Panc1 (cell line): ENCODE measurements at regions not wholly inside any gene's neighbourhood (a gene's known extent, or its start where the extent isn't known, plus 50 kb on each side); places are given as distances from the start of the nearest gene placed in this dataset.

ENCODE experiments used
- ATAC-seq: fragments of 200-7000 bp; cut with Tn5 transposase; 2 replicates; pipeline ENCODE4 v1.9.1; 2020; ENCODE audit warnings: mild to moderate bottlenecking, moderate library complexity
- BruUV-seq: library from RNA; stranded (reverse); fragments of 400-500 nt; replicated peaks from 2 replicates; lab custom pipeline; 2021; lab: Mats Ljungman, UMichigan
- CTCF ChIA-PET: fragments of 300-600 bp; sonication (Branson Sonifier 250); formaldehyde crosslinking; loops from one replicate; lab custom pipeline; 2022; ENCODE audit warnings: antibody characterized with exemption; lab: Charles Lee
- POLR2A ChIA-PET: fragments of 300-600 bp; sonication (Branson Sonifier 250); formaldehyde crosslinking; loops from one replicate; lab custom pipeline; 2022; ENCODE audit warnings: antibody characterized with exemption; lab: Charles Lee
- DNase-seq: peaks from one replicate; pipeline ENCODE4 v3.0.0-alpha.2; 2010; ENCODE audit warnings: low read depth, low spot score
- H3K27ac ChIP-seq: 2 replicates; pipeline ENCODE4 v1.5.1; 2011; ENCODE audit warnings: mild to moderate bottlenecking, low read length, inconsistent platforms
- H3K27me3 ChIP-seq: fragments of 200-500 bp; sonication (Bioruptor generic); 2 replicates; pipeline ENCODE4 v1.6.0; 2014; ENCODE audit warnings: low read length, inconsistent platforms; ENCODE audit not compliant: control insufficient read depth, insufficient read depth
- H3K36me3 ChIP-seq: fragments of 200-500 bp; sonication (Bioruptor generic); 2 replicates; pipeline ENCODE4 v1.5.1; 2014; ENCODE audit warnings: inconsistent platforms, mild to moderate bottlenecking, low read length, moderate library complexity; ENCODE audit not compliant: control insufficient read depth, insufficient read depth
- H3K4me1 ChIP-seq: 2 replicates; pipeline ENCODE4 v1.5.1; 2011; ENCODE audit warnings: inconsistent platforms, mild to moderate bottlenecking, low read length, moderate library complexity; ENCODE audit not compliant: control insufficient read depth, insufficient read depth
- H3K4me3 ChIP-seq, 2 experiments: 2 replicates each; pipeline ENCODE4 v1.5.1; 2011 to 2012; ENCODE audit warnings: low read depth in 2 of 2, low read length in 2 of 2, mild to moderate bottlenecking in 2 of 2, inconsistent platforms in 1 of 2, moderate library complexity in 1 of 2
- H3K9me3 ChIP-seq: fragments of 200-500 bp; sonication (Bioruptor generic); 2 replicates; pipeline ENCODE4 v1.5.1; 2014; ENCODE audit warnings: low read depth, mild to moderate bottlenecking, inconsistent platforms, low read length, moderate library complexity; ENCODE audit not compliant: control insufficient read depth, insufficient read depth
- POLR2AphosphoS5 ChIP-seq: IDR thresholded peaks from 2 replicates; pipeline ENCODE4 v1.6.1; 2012; ENCODE audit warnings: mild to moderate bottlenecking, low read depth, low read length, moderate library complexity
- SIN3A ChIP-seq: IDR thresholded peaks from 2 replicates; pipeline ENCODE4 v1.6.1; 2012; ENCODE audit warnings: low read depth, mild to moderate bottlenecking, low read length, moderate library complexity, borderline replicate concordance; ENCODE audit not compliant: insufficient read depth
- TCF7L2 ChIP-seq: IDR thresholded peaks from 2 replicates; pipeline ENCODE4 v1.6.1; 2011; ENCODE audit warnings: mild to moderate bottlenecking, low read depth, low read length, inconsistent platforms
- in situ Hi-C: cut with HindIII; loops from 2 replicates; pipeline ENCODE4 v1.10.0; 2016; ENCODE audit warnings: low sequenced_read_pairs, low pct_unique_long_range_greater_than_20kb
- intact Hi-C: fragments of 100-400 bp; cut with micrococcal nuclease; formaldehyde crosslinking; loops from one replicate; pipeline ENCODE4 v1.10.0; 2022; ENCODE audit not compliant: unreplicated experiment
- TF ChIP-seq, protein P1 (sequence below): fragments of 450-650 bp; IDR thresholded peaks from 2 replicates; pipeline ENCODE4 v1.5.1; 2017; ENCODE audit warnings: mild to moderate bottlenecking
- TF ChIP-seq, protein P2 (sequence below), 2 experiments: IDR thresholded peaks; 2 replicates each; pipeline ENCODE4 v1.6.1; 2011 to 2012; ENCODE audit warnings: low read depth in 2 of 2, control low read depth in 1 of 2, low read length in 1 of 2, mild to moderate bottlenecking in 1 of 2, moderate library complexity in 1 of 2; ENCODE audit not compliant: insufficient read depth in 1 of 2

DNA sequence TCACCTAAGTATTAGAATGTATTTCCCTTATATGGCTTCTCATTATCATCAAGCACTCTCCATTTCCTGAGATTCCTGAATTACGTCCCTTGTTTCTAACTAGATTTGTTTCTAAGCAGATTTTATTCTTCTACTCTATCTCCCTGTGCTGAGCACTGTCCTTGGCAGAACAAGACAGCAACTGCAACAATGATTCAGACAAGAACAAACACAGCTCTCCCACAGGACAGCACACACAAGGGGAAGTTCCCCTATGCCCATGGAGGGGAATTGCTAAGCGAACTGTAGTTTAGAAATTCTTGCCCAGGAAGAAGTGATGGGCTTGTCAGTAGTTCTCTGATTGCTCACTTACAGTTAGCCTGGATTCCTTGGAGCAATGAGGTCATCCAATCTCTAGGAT is 759.9 kb downstream of the DTWD2 start:
- intact Hi-C loops, result no loop called here
- CTCF ChIA-PET, result no interaction called here
- Histone ChIP-seq H3K9me3 (no peaks in the 10 kb centered on the region), H3K36me3 (no peaks in the 10 kb centered on the region), H3K4me3 (no peak overlapping the region), H3K27ac (no peak overlapping the region), H3K4me1 (no peaks in the 10 kb centered on the region), H3K27me3 (no peaks in the 10 kb centered on the region)
- TF ChIP-seq POLR2AphosphoS5 (no peak), TCF7L2 (no peak), SIN3A (no peak)
- TF ChIP-seq, protein P1, sequence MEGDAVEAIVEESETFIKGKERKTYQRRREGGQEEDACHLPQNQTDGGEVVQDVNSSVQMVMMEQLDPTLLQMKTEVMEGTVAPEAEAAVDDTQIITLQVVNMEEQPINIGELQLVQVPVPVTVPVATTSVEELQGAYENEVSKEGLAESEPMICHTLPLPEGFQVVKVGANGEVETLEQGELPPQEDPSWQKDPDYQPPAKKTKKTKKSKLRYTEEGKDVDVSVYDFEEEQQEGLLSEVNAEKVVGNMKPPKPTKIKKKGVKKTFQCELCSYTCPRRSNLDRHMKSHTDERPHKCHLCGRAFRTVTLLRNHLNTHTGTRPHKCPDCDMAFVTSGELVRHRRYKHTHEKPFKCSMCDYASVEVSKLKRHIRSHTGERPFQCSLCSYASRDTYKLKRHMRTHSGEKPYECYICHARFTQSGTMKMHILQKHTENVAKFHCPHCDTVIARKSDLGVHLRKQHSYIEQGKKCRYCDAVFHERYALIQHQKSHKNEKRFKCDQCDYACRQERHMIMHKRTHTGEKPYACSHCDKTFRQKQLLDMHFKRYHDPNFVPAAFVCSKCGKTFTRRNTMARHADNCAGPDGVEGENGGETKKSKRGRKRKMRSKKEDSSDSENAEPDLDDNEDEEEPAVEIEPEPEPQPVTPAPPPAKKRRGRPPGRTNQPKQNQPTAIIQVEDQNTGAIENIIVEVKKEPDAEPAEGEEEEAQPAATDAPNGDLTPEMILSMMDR, result no peak
- DNase-seq (no peak), ATAC-seq (no peak)
- BruUV-seq, result no TSS peak
- in situ Hi-C loops, result no loop called here
- POLR2A ChIA-PET, result no interaction called here

DNA sequence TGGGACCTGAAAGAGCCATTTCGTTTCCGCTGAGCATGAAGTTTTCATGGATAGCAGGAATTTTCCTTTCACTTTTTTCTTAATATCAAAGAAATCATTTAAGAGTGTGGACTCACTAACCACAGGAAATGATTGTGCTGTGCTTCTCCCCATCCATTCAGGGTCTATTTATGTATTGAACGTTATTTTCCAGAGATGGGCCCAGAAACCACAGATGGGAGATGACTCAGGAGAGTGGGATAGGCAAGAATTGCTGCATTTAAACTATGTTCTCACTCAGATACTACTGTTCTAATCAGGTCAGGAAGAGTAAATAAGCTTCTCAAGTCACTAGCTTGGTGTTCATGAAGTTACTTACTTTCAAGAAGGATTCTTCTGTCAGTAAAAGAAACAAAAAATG is 763.8 kb downstream of the DTWD2 start:
- POLR2A ChIA-PET, result no interaction called here
- DNase-seq (no peak), ATAC-seq (no peak)
- H3K4me3 ChIP-seq, result no peak overlapping the region
- H3K9me3 ChIP-seq, result no peaks in the 10 kb centered on the region
- no peaks in the 10 kb centered on the region for H3K27me3 ChIP-seq
- intact Hi-C loops (no loop called here), in situ Hi-C loops (no loop called here)
- CTCF ChIA-PET, result no interaction called here
- BruUV-seq, result no TSS peak
- no peak for TF ChIP-seq POLR2AphosphoS5
- no peak for TF ChIP-seq TCF7L2
- TF ChIP-seq, protein P1, result no peak
- TF ChIP-seq, protein P2, sequence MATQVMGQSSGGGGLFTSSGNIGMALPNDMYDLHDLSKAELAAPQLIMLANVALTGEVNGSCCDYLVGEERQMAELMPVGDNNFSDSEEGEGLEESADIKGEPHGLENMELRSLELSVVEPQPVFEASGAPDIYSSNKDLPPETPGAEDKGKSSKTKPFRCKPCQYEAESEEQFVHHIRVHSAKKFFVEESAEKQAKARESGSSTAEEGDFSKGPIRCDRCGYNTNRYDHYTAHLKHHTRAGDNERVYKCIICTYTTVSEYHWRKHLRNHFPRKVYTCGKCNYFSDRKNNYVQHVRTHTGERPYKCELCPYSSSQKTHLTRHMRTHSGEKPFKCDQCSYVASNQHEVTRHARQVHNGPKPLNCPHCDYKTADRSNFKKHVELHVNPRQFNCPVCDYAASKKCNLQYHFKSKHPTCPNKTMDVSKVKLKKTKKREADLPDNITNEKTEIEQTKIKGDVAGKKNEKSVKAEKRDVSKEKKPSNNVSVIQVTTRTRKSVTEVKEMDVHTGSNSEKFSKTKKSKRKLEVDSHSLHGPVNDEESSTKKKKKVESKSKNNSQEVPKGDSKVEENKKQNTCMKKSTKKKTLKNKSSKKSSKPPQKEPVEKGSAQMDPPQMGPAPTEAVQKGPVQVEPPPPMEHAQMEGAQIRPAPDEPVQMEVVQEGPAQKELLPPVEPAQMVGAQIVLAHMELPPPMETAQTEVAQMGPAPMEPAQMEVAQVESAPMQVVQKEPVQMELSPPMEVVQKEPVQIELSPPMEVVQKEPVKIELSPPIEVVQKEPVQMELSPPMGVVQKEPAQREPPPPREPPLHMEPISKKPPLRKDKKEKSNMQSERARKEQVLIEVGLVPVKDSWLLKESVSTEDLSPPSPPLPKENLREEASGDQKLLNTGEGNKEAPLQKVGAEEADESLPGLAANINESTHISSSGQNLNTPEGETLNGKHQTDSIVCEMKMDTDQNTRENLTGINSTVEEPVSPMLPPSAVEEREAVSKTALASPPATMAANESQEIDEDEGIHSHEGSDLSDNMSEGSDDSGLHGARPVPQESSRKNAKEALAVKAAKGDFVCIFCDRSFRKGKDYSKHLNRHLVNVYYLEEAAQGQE (IDR thresholded peaks at IDR 0.05; ENCODE audit: insufficient read depth in 1 of 2, low read depth in 2 of 2, low read length in 1 of 2), result no peak
- no peak for TF ChIP-seq SIN3A
- H3K4me1 ChIP-seq, result no peaks in the 10 kb centered on the region
- H3K27ac ChIP-seq, result no peak overlapping the region
- H3K36me3 ChIP-seq, result no peaks in the 10 kb centered on the region
